ENCODE measurements at regions not wholly inside any gene's neighbourhood (a gene's known extent, or its start where the extent isn't known, plus 50 kb on each side); places are given as distances from the start of the nearest gene placed in this dataset.

DNA sequence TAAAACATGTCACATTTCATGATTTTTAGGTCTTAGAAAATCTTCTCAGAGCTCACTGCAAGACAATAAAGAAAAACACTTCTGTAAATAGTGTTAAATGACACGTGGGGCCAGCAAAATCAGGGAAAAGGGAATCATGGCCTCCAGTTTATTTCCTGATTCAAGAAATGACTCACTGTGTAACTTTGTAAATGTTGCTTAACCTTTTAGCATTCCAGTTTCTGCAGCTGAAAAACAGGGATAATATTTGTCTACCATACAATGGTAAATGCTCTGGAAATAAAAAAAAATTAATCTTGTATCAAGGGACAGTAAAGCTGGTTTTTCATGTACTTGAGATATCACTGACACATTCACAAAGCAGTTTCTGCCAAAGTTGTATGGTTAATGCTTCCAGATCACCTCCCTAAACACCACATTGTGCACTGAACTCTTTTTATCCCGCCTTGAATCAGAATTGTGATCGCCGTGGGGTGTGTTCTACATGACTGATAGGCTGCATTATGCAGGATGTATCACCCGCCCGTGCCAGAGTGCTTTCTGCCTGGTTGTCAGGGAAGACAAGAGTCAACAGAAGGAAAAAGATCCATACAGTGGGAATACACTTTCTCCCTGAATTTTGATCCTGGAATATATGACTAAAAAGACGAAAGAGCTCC is 238.8 kb downstream of the IKZF2 start:
- Histone ChIP-seq H3K4me3 (ENCODE audit: low read depth, low read length) (no peak overlapping the region), H3K9me3 (no peaks in the 10 kb centered on the region), H3K36me3 (no peaks in the 10 kb centered on the region), H3K27me3 (no peaks in the 10 kb centered on the region), H3K4me1 (no peaks in the 10 kb centered on the region)
- TF ChIP-seq CTCF (IDR thresholded peaks at IDR 0.05; ENCODE audit: low read depth, low read length) = no peak
- peak; percentile 23 for DNase-seq

DNA sequence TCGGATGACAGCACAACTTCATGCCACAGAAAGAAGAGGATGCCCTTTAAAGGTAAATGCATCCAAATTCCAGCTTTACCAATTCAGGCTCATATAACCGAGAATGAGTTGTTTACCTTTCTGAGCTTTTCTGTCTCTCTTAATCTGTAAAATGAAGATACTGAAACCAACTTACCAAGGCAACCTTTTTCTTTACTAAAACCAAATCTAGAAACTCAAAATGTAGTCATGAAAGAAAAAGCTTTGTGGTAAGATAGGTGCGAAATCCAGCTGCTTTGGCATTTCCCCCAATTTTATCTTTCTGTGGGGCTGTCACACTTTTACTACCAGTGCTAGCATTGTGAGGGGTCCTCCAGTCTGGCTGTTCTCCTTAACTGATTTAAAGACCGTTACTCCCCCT is 240.4 kb downstream of the IKZF2 start:
- no peak overlapping the region for H3K4me3 ChIP-seq (ENCODE audit: low read depth, low read length)
- H3K4me1 ChIP-seq = no peaks in the 10 kb centered on the region
- H3K36me3 ChIP-seq = no peaks in the 10 kb centered on the region
- TF ChIP-seq CTCF (IDR thresholded peaks at IDR 0.05; ENCODE audit: low read depth, low read length) = no peak
- H3K9me3 ChIP-seq = no peaks in the 10 kb centered on the region
- no peak for DNase-seq
- no peaks in the 10 kb centered on the region for H3K27me3 ChIP-seq

- DNase-seq = no peak
- Histone ChIP-seq H3K36me3 (no peaks in the 10 kb centered on the region), H3K4me3 (ENCODE audit: low read depth, low read length) (no peak overlapping the region), H3K27me3 (no peaks in the 10 kb centered on the region), H3K9me3 (no peaks in the 10 kb centered on the region), H3K4me1 (no peaks in the 10 kb centered on the region)
- TF ChIP-seq CTCF (IDR thresholded peaks at IDR 0.05; ENCODE audit: low read depth, low read length) = no peak
Observed at GRCh38 chr2:212908682-212909435, 242.6 kb downstream of the IKZF2 start.

GRCh38 chr2:212908031-212908430 is 243.4 kb downstream of the IKZF2 start:
- Histone ChIP-seq H3K4me1 (no peaks in the 10 kb centered on the region), H3K9me3 (no peaks in the 10 kb centered on the region), H3K4me3 (ENCODE audit: low read depth, low read length) (no peak overlapping the region), H3K27me3 (no peaks in the 10 kb centered on the region), H3K36me3 (no peaks in the 10 kb centered on the region)
- no peak for DNase-seq
- TF ChIP-seq CTCF (IDR thresholded peaks at IDR 0.05; ENCODE audit: low read depth, low read length) = no peak

DNA sequence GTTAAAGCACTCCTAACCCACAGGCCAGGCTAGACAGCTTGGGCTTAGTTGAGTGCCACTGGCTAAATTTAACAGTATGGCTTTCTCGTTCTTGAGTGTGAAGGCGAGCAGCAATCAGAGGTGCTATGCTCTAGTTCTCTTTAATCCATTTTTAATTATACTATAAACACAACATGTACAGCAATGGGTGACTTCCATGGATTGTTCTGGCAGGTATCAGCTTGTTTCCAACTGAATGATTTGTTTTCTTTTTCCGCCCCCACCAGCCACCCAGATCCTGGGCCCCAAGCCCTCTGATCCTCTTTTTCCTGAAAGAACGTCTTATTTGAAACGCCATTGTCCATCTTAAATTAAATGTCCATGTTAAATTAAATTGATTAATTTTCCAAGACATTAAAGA is 244.8 kb downstream of the IKZF2 start:
- H3K9me3 ChIP-seq = no peaks in the 10 kb centered on the region
- no peak for TF ChIP-seq CTCF (IDR thresholded peaks at IDR 0.05; ENCODE audit: low read depth, low read length)
- no peaks in the 10 kb centered on the region for H3K36me3 ChIP-seq
- H3K27me3 ChIP-seq = no peaks in the 10 kb centered on the region
- H3K4me1 ChIP-seq = no peaks in the 10 kb centered on the region
- DNase-seq = no peak
- H3K4me3 ChIP-seq (ENCODE audit: low read depth, low read length) = no peak overlapping the region

DNA sequence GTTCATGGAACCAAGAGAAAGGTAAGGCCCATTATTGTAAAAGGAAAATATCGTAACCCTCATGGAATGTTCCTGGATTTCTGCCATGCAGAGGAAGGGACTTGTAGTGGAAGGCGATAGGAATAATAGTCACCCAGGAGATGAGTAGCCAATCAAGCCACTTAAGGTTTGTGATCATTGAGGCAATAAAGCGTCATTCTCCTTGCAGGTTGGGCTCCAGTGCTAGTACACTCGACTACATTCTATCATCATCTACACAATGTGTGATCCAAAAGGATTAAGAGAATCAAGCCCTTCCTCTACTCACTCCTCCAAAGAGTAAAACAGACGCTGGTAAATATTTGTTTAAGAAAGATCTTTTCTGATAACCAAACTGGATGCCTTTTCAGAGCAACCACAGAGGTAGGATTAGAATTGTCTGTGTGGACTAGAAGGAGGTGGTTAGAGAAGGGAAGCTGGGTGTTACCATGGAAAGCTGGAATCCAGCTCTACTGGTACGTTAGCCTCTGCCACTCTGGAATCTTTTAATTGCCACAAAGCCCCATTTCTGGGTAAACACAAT is 245.7 kb downstream of the IKZF2 start:
- H3K9me3 ChIP-seq = no peaks in the 10 kb centered on the region
- H3K27me3 ChIP-seq = no peaks in the 10 kb centered on the region
- no peak overlapping the region for H3K4me3 ChIP-seq (ENCODE audit: low read depth, low read length)
- H3K4me1 ChIP-seq = no peaks in the 10 kb centered on the region
- TF ChIP-seq CTCF (IDR thresholded peaks at IDR 0.05; ENCODE audit: low read depth, low read length) = no peak
- no peak for DNase-seq
- no peaks in the 10 kb centered on the region for H3K36me3 ChIP-seq

All from BE2C (cell line).